GM18868 (cell line): ENCODE measurements at regions not wholly inside any gene's neighbourhood (a gene's known extent, or its start where the extent isn't known, plus 50 kb on each side); places are given as distances from the start of the nearest gene placed in this dataset.

ENCODE experiments used
- ATAC-seq: cut with Tn5 transposase; IDR thresholded peaks from one replicate; pipeline ENCODE4 v1.9.1; 2021; ENCODE audit warnings: mild to moderate bottlenecking, moderate library complexity; ENCODE audit not compliant: unreplicated experiment

DNA sequence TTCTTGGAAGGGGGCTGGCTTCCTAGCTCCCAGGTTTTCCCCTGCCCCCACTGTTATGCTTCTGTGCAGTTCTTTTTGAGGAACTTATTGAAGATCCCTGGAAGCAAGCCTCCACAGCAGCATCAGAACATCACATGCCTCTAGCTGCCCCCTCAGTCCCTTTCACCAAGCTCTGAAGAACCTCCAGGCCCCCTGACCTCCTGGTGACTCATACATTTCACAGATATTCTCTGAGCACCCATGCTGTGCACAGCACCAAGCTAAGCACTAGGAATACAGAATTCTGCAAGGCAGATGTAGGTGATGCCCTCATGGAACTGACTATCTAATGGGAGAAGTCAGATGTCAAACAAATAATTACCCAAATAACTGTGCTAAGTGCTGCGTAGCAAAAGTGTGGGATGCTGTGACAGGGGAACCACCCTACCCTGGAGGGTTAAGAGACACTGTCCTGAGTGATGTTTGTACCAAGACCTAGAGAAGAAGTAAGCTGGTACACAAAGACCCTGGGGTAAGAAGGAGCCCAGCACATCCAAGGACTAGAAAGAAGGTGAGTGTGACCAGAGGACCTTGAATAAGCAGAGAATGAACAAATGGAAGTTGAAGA is 213.7 kb upstream of the NR4A3 start:
- no peak for ATAC-seq

DNA sequence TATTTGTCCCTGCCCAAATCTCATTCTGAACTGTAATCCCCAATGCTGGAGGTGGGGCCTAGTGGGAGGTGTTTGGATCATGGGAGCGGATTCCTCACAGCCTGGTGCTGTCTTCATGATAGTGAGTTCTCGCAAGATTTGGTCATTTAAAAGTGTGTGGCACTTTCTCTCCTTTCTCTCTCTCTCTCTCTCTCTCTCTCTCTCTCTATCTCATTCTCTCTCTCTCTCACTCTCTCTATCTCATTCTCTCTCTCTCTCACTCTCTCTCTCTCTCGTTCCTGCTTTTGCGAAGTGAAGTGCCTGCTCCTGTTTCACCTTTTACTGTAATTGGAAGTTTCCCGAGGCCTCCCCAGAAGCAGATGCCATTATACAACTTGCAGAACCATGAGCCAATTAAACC is 207.3 kb upstream of the NR4A3 start:
- ATAC-seq: no peak

GRCh38 chr9:99621040-99621439 is 200.6 kb upstream of the NR4A3 start:
- no peak for ATAC-seq

- ATAC-seq: no peak
Measured at GRCh38 chr9:99622679-99623078, 199.0 kb upstream of the NR4A3 start.

DNA sequence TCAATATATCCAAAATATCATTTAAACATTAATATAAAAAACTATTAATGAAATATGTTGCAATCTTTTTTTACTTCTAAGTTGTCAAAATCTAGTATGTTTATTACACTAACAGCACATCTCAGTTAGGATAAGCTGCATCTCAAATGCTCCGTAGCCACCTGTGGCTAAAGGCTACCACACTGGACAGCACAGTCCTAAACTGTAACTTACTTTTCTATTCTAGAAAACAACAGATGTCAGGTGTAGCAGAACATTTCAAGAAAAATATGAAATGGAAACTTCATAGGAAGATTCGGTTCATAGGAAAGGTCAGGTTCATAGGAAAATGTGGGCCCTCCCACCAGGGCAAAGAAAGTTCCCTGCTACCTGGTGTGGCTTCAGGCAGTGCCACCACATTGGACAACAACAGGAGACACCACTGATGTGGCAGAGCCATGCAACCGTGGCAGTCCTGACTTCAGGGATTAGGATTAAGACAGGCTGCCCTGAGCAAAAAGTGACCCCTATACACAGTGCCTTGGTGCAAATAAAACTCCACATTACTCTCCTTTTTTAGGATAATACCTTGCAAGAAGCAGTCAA is 197.8 kb upstream of the NR4A3 start:
- ATAC-seq: no peak

DNA sequence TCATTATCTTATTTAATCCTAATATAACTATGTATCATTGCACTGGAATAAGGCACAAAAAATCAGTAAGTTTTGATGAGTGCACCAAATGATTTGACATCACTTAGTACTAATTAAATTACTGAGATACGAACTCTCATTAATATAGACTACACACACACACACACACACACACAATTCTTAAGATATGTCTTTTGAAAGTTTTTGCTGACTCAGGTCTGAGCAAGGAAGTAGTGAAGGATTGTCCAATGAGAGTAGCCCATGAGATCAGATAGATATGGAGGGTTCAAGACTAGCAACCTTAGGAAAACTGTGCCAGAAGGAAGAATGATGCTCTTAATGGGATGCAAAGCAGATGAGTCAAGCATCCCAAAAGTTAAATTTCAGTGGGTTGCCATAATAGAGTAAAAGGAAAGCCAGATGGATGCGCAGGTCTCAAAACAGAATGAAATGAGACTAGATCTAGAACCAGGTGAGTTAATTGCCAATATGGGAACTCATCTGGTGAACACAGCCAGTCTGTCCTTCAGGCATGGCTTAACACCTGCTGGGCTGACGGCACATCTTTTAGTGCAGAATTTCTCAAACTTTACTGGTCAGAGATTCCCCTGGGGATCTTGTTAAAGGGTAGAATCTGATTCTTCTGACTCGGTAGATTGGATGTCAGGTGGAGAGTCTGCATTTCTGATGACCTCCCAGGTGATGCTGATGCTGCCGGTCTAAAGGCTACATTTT is 197.0 kb upstream of the NR4A3 start:
- ATAC-seq: no peak

- ATAC-seq: no peak
Measured at GRCh38 chr9:99626426-99626825, 195.3 kb upstream of the NR4A3 start.

DNA sequence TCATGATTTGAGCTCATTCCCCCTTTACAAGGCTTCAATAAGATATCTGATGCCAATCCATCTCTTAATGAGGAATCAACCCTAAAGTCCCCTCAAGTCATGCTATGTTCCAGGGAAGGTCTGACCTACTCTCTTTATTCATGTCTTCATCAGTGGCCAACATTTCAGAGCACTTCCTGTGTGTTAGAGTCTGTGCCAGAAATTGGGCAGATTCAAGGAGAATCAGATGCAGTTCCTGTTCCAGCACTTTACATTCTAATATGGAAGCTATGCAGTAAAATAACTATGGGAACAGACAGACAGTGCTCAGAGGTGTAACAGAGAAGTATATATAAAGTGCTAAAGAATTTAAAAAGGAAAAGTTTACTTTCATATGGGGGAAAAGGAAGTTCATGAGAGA is 193.4 kb upstream of the NR4A3 start:
- no peak for ATAC-seq

GRCh38 chr9:99628849-99629620 is 192.7 kb upstream of the NR4A3 start:
- no peak for ATAC-seq

- no peak for ATAC-seq
Measured at GRCh38 chr9:99632349-99633038, 189.2 kb upstream of the NR4A3 start.

DNA sequence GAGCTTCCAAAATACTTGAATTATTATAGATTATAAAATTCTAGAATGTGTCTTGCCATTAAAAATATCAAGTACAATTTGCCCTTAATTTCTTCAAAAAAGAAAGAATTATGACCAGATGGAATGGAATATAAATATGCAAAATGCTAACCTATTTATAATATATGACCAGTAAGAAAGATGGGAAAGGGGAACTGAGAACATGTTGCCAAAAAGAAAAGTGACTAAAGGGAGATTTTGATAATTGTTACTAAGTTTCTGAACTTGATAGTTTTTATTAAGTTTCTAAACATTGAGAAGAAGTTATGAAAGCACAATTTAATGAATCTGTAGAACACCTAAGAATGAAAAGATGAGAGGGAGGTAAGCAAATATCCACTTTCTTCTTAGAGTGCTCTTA is 188.4 kb upstream of the NR4A3 start:
- peak; percentile 60 for ATAC-seq

DNA sequence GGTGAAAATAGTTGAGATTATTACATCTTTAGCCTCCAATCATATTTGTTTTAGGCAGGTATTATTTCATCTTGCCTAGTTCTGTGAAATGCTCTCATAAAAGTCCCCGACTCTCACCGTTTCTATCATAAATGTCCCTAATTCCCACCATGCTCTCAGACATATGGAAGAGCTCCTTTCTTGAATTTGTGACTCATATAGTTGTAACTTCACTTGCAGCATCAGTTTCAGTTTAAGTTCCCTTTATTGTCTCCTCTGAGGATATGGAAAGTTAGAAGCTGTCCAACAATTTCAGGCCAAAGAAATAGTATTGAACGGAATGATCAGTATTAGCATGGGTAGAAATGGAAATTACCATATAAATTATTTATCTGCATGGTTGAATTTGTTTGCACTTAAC is 187.5 kb upstream of the NR4A3 start:
- no peak for ATAC-seq

- no peak for ATAC-seq
Measured at GRCh38 chr9:99635032-99635431, 186.7 kb upstream of the NR4A3 start.

- ATAC-seq: no peak
Measured at GRCh38 chr9:99637641-99638040, 184.0 kb upstream of the NR4A3 start.

DNA sequence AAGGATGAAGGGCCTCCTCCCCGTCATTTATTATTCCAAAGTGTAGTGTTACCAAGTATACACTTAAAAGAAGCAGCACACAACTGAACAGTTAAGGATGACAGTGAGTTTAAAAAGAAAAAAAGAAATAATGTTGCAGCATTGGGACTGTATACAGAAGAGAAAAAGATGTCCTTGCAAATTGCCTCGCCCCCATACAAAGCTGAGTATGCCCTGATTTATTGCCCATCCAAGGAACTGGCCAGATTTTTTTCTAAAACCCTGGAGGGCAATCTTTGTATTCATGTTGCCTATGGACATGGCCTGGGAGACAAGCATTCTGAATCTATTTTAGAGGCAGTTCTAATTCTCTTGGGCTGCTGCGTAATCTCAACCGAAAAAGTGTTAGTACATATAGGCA is 182.7 kb upstream of the NR4A3 start:
- no peak for ATAC-seq

GRCh38 chr9:99647604-99648003 is 174.1 kb upstream of the NR4A3 start:
- no peak for ATAC-seq

DNA sequence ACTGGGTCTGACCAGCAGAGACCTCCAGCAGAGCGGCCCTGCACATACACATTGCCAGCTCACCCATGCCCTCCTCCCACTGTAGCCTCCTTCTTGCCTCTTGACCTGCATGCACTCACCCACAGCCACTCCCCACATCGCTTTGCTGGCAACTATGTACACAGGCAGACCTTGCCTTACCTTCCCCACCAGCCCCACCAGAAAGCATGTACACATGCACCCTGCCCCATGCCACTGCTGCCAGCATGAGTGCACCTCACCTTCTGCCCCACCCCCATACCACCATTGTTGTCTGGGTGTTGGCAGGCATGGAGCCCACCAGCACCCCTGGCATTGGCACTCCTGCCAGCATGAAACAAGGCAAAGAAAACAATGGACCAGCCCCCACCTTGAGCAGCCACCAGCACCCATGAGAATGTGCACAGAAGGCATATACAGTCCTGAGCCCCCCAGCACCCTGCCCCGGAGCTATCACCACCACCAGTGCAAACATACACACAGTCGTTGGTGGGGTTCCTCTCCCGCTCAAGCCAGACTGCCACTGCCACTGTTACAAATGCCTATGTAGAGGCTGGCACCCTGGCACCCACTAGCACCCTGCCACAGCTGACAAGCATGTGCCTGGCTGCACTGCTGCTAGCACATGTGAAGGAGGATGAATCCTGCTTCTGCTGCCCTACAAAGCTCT is 171.4 kb upstream of the NR4A3 start:
- ATAC-seq: no peak

DNA sequence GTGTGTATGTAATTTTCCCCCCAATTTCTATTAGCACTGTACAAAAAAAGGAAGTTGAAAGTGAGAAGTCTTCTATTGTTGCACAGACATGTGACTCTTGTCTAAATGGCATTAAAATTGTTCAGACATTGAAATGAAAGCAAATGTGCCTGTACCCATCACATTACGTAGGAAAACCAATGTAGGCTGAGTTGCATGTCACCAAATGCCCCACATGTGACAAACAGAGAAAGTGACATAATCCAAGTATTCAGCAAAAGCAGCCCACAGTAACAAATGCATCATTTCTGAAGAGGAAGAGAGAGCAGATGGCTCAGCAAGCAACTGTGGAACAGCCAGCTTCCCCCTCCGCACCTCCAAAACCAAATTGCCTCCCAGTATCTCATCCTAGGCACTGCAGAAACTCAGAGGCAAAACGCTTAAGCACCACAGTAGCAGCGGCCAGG is 161.5 kb upstream of the NR4A3 start:
- peak; percentile 95 for ATAC-seq

- ATAC-seq: no peak
Measured at GRCh38 chr9:99663297-99663696, 158.4 kb upstream of the NR4A3 start.

DNA sequence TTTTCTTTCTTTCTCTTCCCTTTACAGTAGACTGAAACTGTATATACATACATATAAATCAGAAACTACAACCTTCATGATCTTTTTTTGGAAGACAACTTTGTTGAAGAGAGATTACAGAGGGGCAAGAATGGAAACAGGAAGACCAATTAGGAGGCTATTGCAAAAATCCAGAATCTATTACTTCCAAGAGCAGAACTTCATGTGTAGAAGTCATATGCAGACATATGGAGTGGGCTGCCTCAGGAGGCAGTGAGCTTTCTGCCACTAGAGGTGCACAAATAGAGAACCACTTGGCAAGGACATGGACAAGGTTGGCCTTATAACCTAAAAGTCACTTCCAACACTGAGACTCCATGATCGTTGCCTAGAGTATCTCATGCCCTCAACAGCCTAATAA is 157.8 kb upstream of the NR4A3 start:
- ATAC-seq: no peak
